Testis (tissue), 2 donors: ENCODE measurements at regions not wholly inside any gene's neighbourhood (a gene's known extent, or its start where the extent isn't known, plus 50 kb on each side); places are given as distances from the start of the nearest gene placed in this dataset.

Source experiments
- DNase-seq: peaks from one replicate; pipeline ENCODE4 v3.0.0-alpha.2; 2019
- H3K27ac ChIP-seq, 2 donors: fragments of 200-600 bp; sonication (generic); one replicate each; pipeline ENCODE4 v1.5.1; 2019
- H3K27me3 ChIP-seq: fragments of 200-600 bp; sonication (generic); one replicate; pipeline ENCODE4 v1.5.1; 2019
- H3K36me3 ChIP-seq: fragments of 200-600 bp; sonication (generic); one replicate; pipeline ENCODE4 v1.5.1; 2017; ENCODE audit warnings: low read depth; ENCODE audit errors: missing control alignments
- H3K4me1 ChIP-seq: fragments of 200-600 bp; sonication (generic); one replicate; pipeline ENCODE4 v1.5.1; 2019
- H3K4me3 ChIP-seq, 2 donors: fragments of 200-600 bp; sonication (generic); one replicate each; pipeline ENCODE4 v1.5.1; 2017 to 2019
- H3K9me3 ChIP-seq: fragments of 200-600 bp; sonication (generic); one replicate; pipeline ENCODE4 v1.5.1; 2017
- POLR2A ChIP-seq: fragments of 450-650 bp; IDR thresholded peaks from one replicate; pipeline ENCODE4 v1.6.1; 2017; ENCODE audit warnings: antibody characterized with exemption, mild to moderate bottlenecking, moderate library complexity
- WGBS, 2 donors: methylation state at CpG; one replicate each; pipeline ENCODE4 v1.1.5; 2018; 5-methylcytosine and 5-hydroxymethylcytosine counted together
- intact Hi-C: fragments of 100-400 bp; cut with DNase I; formaldehyde crosslinking; loops from one replicate; pipeline ENCODE4 v1.15.1; 2023; ENCODE audit warnings: low total_unique reads
- TF ChIP-seq, protein P1 (sequence below), 3 experiments: fragments of 450-650 bp in 2 of 3; fragments of 200-600 bp in 1 of 3; sonication (generic) in 1 of 3; IDR thresholded peaks; one replicate each; pipeline ENCODE4 v1.5.1; 2016 to 2019; ENCODE audit warnings: antibody characterized with exemption in 3 of 3, mild to moderate bottlenecking in 2 of 3, moderate library complexity in 1 of 3

- H3K36me3 ChIP-seq = no peaks in the 10 kb centered on the region
- 63% methylated on average over 1 of the region's 1 CpG for WGBS, 2 donors
- intact Hi-C loops = no loop called here
- H3K4me1 ChIP-seq = no peaks in the 10 kb centered on the region
- no peak overlapping the region for H3K4me3 ChIP-seq
- H3K27me3 ChIP-seq = no peaks in the 10 kb centered on the region
- H3K9me3 ChIP-seq = no peaks in the 10 kb centered on the region
- no peak for DNase-seq
- TF ChIP-seq, protein P1, sequence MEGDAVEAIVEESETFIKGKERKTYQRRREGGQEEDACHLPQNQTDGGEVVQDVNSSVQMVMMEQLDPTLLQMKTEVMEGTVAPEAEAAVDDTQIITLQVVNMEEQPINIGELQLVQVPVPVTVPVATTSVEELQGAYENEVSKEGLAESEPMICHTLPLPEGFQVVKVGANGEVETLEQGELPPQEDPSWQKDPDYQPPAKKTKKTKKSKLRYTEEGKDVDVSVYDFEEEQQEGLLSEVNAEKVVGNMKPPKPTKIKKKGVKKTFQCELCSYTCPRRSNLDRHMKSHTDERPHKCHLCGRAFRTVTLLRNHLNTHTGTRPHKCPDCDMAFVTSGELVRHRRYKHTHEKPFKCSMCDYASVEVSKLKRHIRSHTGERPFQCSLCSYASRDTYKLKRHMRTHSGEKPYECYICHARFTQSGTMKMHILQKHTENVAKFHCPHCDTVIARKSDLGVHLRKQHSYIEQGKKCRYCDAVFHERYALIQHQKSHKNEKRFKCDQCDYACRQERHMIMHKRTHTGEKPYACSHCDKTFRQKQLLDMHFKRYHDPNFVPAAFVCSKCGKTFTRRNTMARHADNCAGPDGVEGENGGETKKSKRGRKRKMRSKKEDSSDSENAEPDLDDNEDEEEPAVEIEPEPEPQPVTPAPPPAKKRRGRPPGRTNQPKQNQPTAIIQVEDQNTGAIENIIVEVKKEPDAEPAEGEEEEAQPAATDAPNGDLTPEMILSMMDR (IDR thresholded peaks at IDR 0.05) = no peak
- TF ChIP-seq POLR2A = no peak
- H3K27ac ChIP-seq = no peak overlapping the region
These were observed 61.7 kb upstream of the ELAVL2 start for GRCh38 chr9:23887781-23888180.
